RWPE1 (cell line): ENCODE measurements at regions not wholly inside any gene's neighbourhood (a gene's known extent, or its start where the extent isn't known, plus 50 kb on each side); places are given as distances from the start of the nearest gene placed in this dataset.
A peak's percentile ranks its signal among the peaks of the same experiment; 100 is the strongest.
"Not testable (repeated sequence)": the region's sequence is repeated elsewhere in the genome, so short reads cannot be mapped to it uniquely, and the experiment has no call there.

Source experiments
- CTCF ChIA-PET: fragments of 350-600 bp; sonication (Branson Sonifier 250); formaldehyde crosslinking; extraction: SDS; loops from one replicate; lab custom pipeline; 2021; lab: Yijun Ruan, JAX
- POLR2A ChIA-PET: fragments of 400-600 bp; formaldehyde crosslinking; extraction: SDS; loops from one replicate; lab custom pipeline; 2020; ENCODE audit warnings: antibody characterized with exemption; ENCODE audit not compliant: low non-redundant PET; lab: Yijun Ruan, JAX
- DNase-seq: peaks from one replicate; pipeline ENCODE4 v3.0.0; 2012; ENCODE audit warnings: low spot score
- H3K27ac ChIP-seq: fragments of 450-650 bp; 2 replicates; pipeline ENCODE4 v1.5.1; 2017
- TF ChIP-seq, protein P1 (sequence below): fragments of 450-650 bp; conservative IDR thresholded peaks from 2 replicates; pipeline ENCODE4 v1.5.1; 2017; ENCODE audit warnings: low read depth, mild to moderate bottlenecking

DNA sequence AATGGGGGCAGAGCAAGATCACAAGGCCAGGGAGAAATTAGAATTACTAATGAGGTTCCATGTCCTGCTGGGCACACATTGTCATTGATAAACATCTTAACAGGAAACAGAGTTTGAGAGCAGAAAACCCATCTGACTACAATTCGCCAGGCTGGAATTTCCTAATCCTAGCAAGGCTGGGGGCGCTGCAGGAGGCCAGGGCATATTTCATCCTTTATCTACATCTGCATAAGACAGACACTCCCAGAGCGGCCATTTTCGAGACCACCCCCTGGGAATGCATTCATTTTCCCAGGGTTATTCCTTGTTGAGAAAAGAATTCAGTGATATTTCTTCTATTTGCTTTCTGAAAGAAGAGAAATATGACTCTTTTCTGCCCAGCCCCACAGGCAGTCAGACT is 152.7 kb downstream of the SUCLG1 start:
- H3K27ac ChIP-seq: no peak overlapping the region
- ChIA-PET POLR2A (no interaction called here), CTCF (no interaction called here)
- DNase-seq: no peak
- TF ChIP-seq, protein P1, sequence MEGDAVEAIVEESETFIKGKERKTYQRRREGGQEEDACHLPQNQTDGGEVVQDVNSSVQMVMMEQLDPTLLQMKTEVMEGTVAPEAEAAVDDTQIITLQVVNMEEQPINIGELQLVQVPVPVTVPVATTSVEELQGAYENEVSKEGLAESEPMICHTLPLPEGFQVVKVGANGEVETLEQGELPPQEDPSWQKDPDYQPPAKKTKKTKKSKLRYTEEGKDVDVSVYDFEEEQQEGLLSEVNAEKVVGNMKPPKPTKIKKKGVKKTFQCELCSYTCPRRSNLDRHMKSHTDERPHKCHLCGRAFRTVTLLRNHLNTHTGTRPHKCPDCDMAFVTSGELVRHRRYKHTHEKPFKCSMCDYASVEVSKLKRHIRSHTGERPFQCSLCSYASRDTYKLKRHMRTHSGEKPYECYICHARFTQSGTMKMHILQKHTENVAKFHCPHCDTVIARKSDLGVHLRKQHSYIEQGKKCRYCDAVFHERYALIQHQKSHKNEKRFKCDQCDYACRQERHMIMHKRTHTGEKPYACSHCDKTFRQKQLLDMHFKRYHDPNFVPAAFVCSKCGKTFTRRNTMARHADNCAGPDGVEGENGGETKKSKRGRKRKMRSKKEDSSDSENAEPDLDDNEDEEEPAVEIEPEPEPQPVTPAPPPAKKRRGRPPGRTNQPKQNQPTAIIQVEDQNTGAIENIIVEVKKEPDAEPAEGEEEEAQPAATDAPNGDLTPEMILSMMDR: no peak

DNA sequence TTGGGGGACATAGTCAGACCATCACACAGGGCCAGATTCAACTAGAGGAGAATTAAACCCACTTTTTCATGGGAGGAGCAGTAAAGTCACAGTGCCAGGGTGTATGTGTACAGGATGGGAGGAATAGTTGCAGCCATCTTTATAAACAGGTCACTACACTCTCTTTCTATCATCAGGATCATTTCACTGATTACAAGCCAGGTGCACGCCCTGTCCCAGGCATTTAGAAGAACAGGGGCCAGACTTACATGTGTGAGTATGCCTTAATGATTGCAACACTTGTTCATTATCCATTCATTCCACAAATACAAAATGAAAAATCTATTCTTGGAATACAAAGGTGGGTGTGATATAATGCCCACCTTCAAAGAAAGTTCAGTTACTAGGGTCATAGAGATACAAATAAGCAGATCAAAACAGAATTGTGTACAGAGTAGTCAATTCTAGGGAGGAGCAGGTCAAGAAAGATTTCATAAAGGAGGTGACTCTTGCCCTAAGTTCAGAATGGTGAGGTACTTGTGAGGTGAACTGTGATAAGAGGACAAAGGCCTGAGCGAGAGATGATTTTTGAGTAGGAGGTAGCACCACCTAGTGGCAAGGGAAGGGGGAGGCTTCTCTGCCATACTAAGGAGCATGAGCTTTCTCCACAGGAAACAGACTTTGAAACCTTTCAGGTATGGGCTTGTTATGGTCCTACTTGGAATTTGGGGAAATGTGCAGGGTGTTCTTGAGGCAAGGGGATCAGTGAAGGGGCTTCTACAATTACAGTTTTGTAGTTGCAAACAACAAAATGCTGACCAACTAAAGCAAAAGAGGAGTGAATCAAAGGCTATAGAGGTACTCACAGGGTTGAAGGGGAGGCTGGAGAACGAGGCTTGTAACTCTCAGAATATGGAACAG is 156.3 kb downstream of the SUCLG1 start:
- ChIA-PET CTCF (interaction anchor here (0.6 to 1.5 kb wide), 5 partner anchors 12 to 417 kb away, joined by 3 to 6 read pairs (median 4); no protein-coding TSS in a partner anchor), POLR2A (no interaction called here)
- H3K27ac ChIP-seq: no peak overlapping the region
- peak; percentile 84 for DNase-seq
- TF ChIP-seq, protein P1: peak; percentile 84

DNA sequence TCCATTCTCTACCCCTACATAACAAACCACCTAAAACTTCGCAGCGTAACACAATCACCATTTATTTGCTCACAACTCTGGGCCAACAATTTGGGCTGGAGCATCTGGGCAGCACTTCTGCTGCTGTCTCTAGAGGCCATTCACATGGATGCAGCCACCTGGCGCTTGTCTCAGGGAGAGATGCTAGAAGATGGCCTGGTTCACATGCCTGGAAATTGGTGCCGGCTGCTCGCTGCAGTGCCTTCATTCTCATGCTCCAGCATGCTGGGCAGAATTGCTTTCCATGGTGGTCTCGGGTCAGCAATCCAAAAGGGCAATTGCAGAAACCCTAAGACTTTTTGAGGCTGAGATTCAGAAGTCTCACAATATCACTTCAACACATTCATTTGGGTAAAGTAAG is 157.4 kb downstream of the SUCLG1 start:
- ChIA-PET CTCF (no interaction called here), POLR2A (no interaction called here)
- H3K27ac ChIP-seq: no peak overlapping the region
- TF ChIP-seq, protein P1: no peak
- DNase-seq: no peak

DNA sequence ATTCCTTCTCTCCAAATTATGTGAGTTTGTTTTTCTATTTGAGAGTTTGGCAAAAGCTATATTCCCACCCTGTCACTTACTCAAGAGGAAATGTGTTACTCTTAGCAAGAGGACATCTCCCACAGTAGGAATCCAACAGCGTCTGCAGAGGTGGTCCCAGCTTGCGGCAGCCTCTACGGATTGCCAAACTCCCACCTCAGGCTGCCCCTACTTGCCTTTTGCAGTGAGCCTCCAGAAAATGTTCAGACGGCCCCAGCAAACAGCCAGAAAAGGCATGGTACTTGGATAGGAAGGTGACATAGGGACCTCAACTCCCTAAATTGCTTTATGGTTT is 158.4 kb downstream of the SUCLG1 start:
- TF ChIP-seq, protein P1: no peak
- no peak for DNase-seq
- CTCF ChIA-PET: no interaction called here
- POLR2A ChIA-PET: no interaction called here
- no peak overlapping the region for H3K27ac ChIP-seq

DNA sequence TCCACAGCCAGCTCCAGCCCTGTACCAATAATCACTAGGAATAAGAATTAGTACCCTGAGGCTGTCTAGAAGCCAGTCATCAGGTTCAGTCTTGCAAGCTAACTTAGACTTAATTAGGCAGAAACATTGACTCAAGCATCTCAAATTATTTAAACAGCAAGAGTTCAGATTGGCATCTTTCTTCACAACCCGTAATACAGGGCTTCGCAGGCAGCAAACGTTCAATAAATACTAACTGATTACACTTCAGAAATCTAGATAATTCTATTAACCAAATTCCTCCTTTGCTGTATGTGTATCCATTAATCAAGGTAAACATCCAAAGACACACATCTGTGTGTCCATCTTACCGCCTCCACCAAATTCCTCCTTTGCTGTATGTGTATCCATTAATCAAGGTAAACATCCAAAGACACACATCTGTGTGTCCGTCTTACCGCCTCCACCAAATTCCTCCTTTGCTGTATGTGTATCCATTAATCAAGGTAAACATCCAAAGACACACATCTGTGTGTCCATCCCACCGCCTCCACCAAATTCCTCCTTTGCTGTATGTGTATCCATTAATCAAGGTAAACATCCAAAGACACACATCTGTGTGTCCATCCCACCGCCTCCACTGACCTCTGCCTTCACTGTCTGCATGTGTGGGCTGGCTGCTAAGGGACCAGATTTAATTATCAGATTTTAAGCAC is 158.9 kb downstream of the SUCLG1 start:
- POLR2A ChIA-PET, H3K27ac ChIP-seq, DNase-seq: not testable (repeated sequence)
- CTCF ChIA-PET: interaction anchor here (0.6 to 1.1 kb wide), 2 partner anchors 277 to 667 kb away, joined by 3 read pairs; no protein-coding TSS in a partner anchor

DNA sequence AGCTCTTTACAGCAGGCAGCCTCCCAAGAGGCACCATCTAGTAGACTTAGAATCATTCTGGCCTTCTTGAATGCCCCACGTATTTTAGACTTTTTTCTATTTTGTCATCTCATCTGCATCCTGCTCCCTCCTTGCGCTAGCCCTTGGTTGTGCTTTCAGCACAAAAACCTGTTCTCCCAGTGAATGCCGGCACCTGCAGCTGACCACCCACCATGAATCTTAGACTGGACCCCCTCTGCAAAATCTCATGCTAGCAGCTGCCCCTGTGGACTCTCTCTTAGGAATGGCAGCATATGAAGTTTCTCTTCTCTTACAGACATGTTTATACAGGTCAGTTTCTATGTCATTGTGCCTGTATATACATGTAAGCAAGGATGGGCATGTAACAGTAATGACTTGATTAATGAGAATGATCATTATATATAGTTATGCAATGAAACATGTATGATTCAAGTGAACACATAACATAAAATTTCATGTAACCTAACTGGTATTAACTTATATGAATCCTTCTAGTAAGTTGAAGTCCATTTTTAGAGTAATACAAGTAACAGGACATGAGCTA is 159.8 kb downstream of the SUCLG1 start:
- H3K27ac ChIP-seq: no peak overlapping the region
- ChIA-PET CTCF (interaction anchor here (0.6 to 1.1 kb wide), 2 partner anchors 277 to 666 kb away, joined by 3 read pairs; no protein-coding TSS in a partner anchor), POLR2A (no interaction called here)
- no peak for DNase-seq
- TF ChIP-seq, protein P1: no peak
